OCI-LY1 (cell line): ENCODE measurements at regions not wholly inside any gene's neighbourhood (a gene's known extent, or its start where the extent isn't known, plus 50 kb on each side); places are given as distances from the start of the nearest gene placed in this dataset.

Experiments
- H2AFZ ChIP-seq: fragments of 200-600 bp; sonication (generic), shearing (Covaris generic); 2 replicates; pipeline ENCODE4 v1.6.0; 2014; ENCODE audit warnings: antibody characterized with exemption, mild to moderate bottlenecking, low read length
- H3F3A ChIP-seq: fragments of 200-600 bp; sonication (generic), shearing (Covaris generic); 2 replicates; pipeline ENCODE4 v1.6.0; 2014; ENCODE audit warnings: mild to moderate bottlenecking, antibody characterized with exemption, low read length, moderate library complexity; ENCODE audit not compliant: insufficient read depth
- H3K27ac ChIP-seq: fragments of 200-600 bp; sonication (generic); 2 replicates; pipeline ENCODE4 v1.5.1; 2014; ENCODE audit warnings: low read length, mixed run types, mild to moderate bottlenecking, low read depth; ENCODE audit not compliant: poor library complexity, severe bottlenecking
- H3K27me3 ChIP-seq: fragments of 200-600 bp; sonication (generic); 2 replicates; pipeline ENCODE4 v1.6.0; 2014; ENCODE audit warnings: antibody characterized with exemption, mild to moderate bottlenecking, low read length, moderate library complexity; ENCODE audit not compliant: insufficient read depth
- H3K36me3 ChIP-seq: fragments of 200-600 bp; sonication (generic); 2 replicates; pipeline ENCODE4 v1.6.1; 2014; ENCODE audit warnings: mild to moderate bottlenecking, antibody characterized with exemption, low read length, moderate library complexity, mixed read lengths; ENCODE audit not compliant: insufficient read depth
- H3K4me1 ChIP-seq: fragments of 200-600 bp; sonication (generic); 2 replicates; pipeline ENCODE4 v1.5.1; 2014; ENCODE audit warnings: mild to moderate bottlenecking, low read length, moderate library complexity; ENCODE audit not compliant: insufficient read depth, severe bottlenecking
- H3K4me2 ChIP-seq: fragments of 200-600 bp; sonication (generic), shearing (Covaris generic); 2 replicates; pipeline ENCODE4 v1.6.1; 2014; ENCODE audit warnings: low read length
- H3K4me3 ChIP-seq: fragments of 200-600 bp; sonication (generic); 2 replicates; pipeline ENCODE4 v1.5.1; 2014; ENCODE audit warnings: low read length, low read depth, mild to moderate bottlenecking, mixed read lengths; ENCODE audit not compliant: poor library complexity, severe bottlenecking
- H3K79me2 ChIP-seq: fragments of 200-600 bp; shearing (Covaris generic); 2 replicates; pipeline ENCODE4 v1.6.1; 2016; ENCODE audit warnings: mixed run types, low read length, mixed read lengths; ENCODE audit not compliant: insufficient read depth
- H3K9ac ChIP-seq: fragments of 200-600 bp; sonication (generic), shearing (Covaris generic); 2 replicates; pipeline ENCODE4 v1.6.1; 2014; ENCODE audit warnings: mild to moderate bottlenecking, low read length, mixed read lengths
- H3K9me2 ChIP-seq: fragments of 200-600 bp; sonication (generic), shearing (Covaris generic); 2 replicates; pipeline ENCODE4 v1.6.1; 2014; ENCODE audit warnings: low read depth, mild to moderate bottlenecking, low read length, mixed read lengths
- H3K9me3 ChIP-seq: fragments of 200-600 bp; shearing (Covaris generic); 2 replicates; pipeline ENCODE4 v1.6.1; 2014; ENCODE audit warnings: low read length, mixed read lengths
- H4K20me1 ChIP-seq: fragments of 200-600 bp; sonication (generic), shearing (Covaris generic); 2 replicates; pipeline ENCODE4 v1.6.0; 2016; ENCODE audit warnings: mild to moderate bottlenecking, low read length; ENCODE audit not compliant: insufficient read depth
- EZH2 ChIP-seq: fragments of 200-600 bp; sonication (generic), shearing (Covaris generic); IDR thresholded peaks from 2 replicates; pipeline ENCODE4 v1.8.0; 2017; ENCODE audit warnings: borderline replicate concordance, mixed run types, mild to moderate bottlenecking, antibody characterized with exemption, low read length, moderate library complexity, mixed read lengths
- TF ChIP-seq, protein P1 (sequence below): fragments of 200-600 bp; sonication (generic), shearing (Covaris generic); IDR thresholded peaks from 2 replicates; pipeline ENCODE4 v1.5.1; 2017; ENCODE audit warnings: mild to moderate bottlenecking, antibody characterized with exemption, low read length, moderate library complexity, mixed read lengths

DNA sequence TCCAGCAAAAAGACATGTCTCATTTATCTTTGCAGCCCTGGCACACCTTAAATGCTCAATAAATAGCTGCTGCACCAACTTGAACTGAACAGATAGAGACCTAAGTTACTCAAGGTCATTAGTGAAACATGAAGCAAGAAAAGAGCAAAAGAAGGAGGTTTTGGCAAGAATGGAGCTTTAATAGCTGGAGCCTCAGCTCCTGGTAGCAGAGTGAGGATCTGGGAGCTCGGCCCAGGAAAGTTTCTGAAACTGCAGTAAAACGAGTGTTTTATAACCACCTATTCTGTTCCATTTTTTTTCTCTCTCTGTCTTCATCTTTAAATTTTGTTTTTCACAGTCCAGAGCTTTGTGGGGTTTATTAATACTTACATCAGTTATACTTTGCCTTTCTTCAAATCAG is 207.5 kb downstream of the SETD4 start:
- Histone ChIP-seq H3K4me1 (no peaks in the 10 kb centered on the region), H3F3A (no peaks in the 10 kb centered on the region), H4K20me1 (no peaks in the 10 kb centered on the region), H3K4me3 (no peak overlapping the region), H3K27ac (no peak overlapping the region), H3K9ac (no peak overlapping the region), H3K9me2 (no peaks in the 10 kb centered on the region), H3K27me3 (no peaks in the 10 kb centered on the region), H3K4me2 (no peak overlapping the region), H3K36me3 (no peaks in the 10 kb centered on the region), H3K9me3 (no peaks in the 10 kb centered on the region), H2AFZ (no peak overlapping the region), H3K79me2 (no peaks in the 10 kb centered on the region)
- TF ChIP-seq, protein P1, sequence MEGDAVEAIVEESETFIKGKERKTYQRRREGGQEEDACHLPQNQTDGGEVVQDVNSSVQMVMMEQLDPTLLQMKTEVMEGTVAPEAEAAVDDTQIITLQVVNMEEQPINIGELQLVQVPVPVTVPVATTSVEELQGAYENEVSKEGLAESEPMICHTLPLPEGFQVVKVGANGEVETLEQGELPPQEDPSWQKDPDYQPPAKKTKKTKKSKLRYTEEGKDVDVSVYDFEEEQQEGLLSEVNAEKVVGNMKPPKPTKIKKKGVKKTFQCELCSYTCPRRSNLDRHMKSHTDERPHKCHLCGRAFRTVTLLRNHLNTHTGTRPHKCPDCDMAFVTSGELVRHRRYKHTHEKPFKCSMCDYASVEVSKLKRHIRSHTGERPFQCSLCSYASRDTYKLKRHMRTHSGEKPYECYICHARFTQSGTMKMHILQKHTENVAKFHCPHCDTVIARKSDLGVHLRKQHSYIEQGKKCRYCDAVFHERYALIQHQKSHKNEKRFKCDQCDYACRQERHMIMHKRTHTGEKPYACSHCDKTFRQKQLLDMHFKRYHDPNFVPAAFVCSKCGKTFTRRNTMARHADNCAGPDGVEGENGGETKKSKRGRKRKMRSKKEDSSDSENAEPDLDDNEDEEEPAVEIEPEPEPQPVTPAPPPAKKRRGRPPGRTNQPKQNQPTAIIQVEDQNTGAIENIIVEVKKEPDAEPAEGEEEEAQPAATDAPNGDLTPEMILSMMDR = no peak
- no peak for TF ChIP-seq EZH2

DNA sequence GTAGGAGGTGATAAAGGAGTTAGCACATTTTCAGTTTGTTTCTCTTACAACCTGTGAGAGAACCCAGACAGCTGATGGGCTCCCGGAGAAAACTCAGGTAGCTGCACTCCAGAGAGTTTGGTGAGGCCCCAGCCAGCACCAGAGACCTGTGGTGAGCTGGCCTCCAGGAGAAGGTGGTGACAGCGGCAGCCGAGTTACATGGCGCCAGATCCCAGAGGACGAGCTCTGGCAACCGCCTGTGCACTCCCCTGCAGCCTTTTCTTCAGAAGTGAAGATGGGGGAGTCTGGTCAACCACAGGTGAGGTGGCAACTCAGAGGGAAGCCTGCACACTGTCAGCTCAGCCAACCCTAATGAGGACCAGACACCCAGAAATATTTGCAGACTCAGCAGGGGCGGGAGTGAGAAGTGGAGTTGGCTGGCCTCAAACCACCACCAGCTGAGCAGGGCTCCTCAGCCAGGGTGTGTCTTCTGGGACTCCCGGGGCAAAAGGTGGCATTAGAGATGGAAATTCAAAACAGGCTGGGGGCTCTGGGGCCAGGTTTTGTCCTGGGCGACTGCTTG is 209.7 kb downstream of the SETD4 start:
- TF ChIP-seq EZH2 = no peak
- TF ChIP-seq, protein P1 = no peak
- H3K4me3 ChIP-seq = no peak overlapping the region
- no peaks in the 10 kb centered on the region for H3F3A ChIP-seq
- no peaks in the 10 kb centered on the region for H3K9me3 ChIP-seq
- H3K27ac ChIP-seq = no peak overlapping the region
- no peak overlapping the region for H2AFZ ChIP-seq
- no peaks in the 10 kb centered on the region for H3K4me1 ChIP-seq
- no peak overlapping the region for H3K9ac ChIP-seq
- no peak overlapping the region for H3K4me2 ChIP-seq
- no peaks in the 10 kb centered on the region for H3K9me2 ChIP-seq
- no peaks in the 10 kb centered on the region for H4K20me1 ChIP-seq
- no peaks in the 10 kb centered on the region for H3K79me2 ChIP-seq
- no peaks in the 10 kb centered on the region for H3K36me3 ChIP-seq
- no peaks in the 10 kb centered on the region for H3K27me3 ChIP-seq

DNA sequence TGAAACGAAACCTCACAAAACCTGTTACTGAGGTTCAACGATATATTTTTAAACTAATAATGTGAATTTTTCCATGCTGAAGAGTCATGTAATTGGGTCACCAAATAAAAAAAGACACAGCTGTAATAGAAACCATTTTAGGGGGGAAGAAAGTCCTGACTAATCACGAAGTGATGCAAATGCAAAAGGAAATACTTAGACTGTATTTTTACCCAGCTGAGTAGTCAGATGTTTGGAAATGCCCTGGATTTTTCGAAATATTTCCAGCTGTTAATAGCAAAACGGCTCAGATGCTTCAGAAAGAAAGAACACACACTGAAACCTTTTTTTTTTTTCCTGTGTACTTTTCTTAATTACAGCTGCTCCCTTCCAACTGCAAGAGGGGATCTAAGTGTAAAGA is 210.3 kb downstream of the SETD4 start:
- no peaks in the 10 kb centered on the region for H3K36me3 ChIP-seq
- H2AFZ ChIP-seq = no peak overlapping the region
- H3K27me3 ChIP-seq = no peaks in the 10 kb centered on the region
- H4K20me1 ChIP-seq = no peaks in the 10 kb centered on the region
- H3K4me3 ChIP-seq = no peak overlapping the region
- no peak overlapping the region for H3K4me2 ChIP-seq
- no peaks in the 10 kb centered on the region for H3K79me2 ChIP-seq
- no peak overlapping the region for H3K9ac ChIP-seq
- no peak overlapping the region for H3K27ac ChIP-seq
- H3K4me1 ChIP-seq = no peaks in the 10 kb centered on the region
- no peaks in the 10 kb centered on the region for H3F3A ChIP-seq
- H3K9me2 ChIP-seq = no peaks in the 10 kb centered on the region
- no peaks in the 10 kb centered on the region for H3K9me3 ChIP-seq
- TF ChIP-seq, protein P1 = no peak
